Stomach (tissue), 8 donors: ENCODE measurements at regions not wholly inside any gene's neighbourhood (a gene's known extent, or its start where the extent isn't known, plus 50 kb on each side); places are given as distances from the start of the nearest gene placed in this dataset.

Experiments used
- DNase-seq, 2 donors: peaks; one replicate each; pipeline versions ENCODE4 v3.0.0 to v3.0.0-alpha.2; 2013 to 2019
- H3K27ac ChIP-seq, 5 donors: fragments of 200-600 bp in 4 of 5; sonication (generic) in 4 of 5; one replicate each; pipeline ENCODE4 v1.5.1; 2013 to 2019; ENCODE audit warnings: mild to moderate bottlenecking in 1 of 5, moderate library complexity in 1 of 5
- H3K27me3 ChIP-seq, 3 donors: fragments of 200-600 bp; sonication (generic); one replicate each; pipeline ENCODE4 v1.5.1; 2017 to 2019; ENCODE audit warnings: mixed run types in 1 of 3
- H3K36me3 ChIP-seq, 4 donors: fragments of 200-600 bp; sonication (generic); 1 replicate in 3 of 4; 2 replicates in 1 of 4; pipeline ENCODE4 v1.5.1; 2016 to 2019
- H3K4me1 ChIP-seq, 4 donors: fragments of 200-600 bp; sonication (generic); one replicate each; pipeline ENCODE4 v1.5.1; 2016 to 2019
- H3K4me3 ChIP-seq, 4 donors: fragments of 200-600 bp; sonication (generic) in 3 of 4; one replicate each; pipeline ENCODE4 v1.5.1; 2016 to 2019; ENCODE audit warnings: mild to moderate bottlenecking in 1 of 4
- H3K9me3 ChIP-seq, 4 donors: fragments of 200-600 bp; sonication (generic); one replicate each; pipeline ENCODE4 v1.5.1; 2016 to 2019
- EP300 ChIP-seq: sonication (generic); formaldehyde crosslinking; IDR thresholded peaks from one replicate; pipeline ENCODE4 v1.6.1; 2017; ENCODE audit warnings: antibody characterized with exemption
- POLR2A ChIP-seq, 4 donors: fragments of 450-650 bp; IDR thresholded peaks; one replicate each; pipeline ENCODE4 v1.6.1; 2016; ENCODE audit warnings: antibody characterized with exemption in 4 of 4, control low read depth in 2 of 4, mild to moderate bottlenecking in 1 of 4, moderate library complexity in 1 of 4
- POLR2AphosphoS5 ChIP-seq, 3 donors: sonication (generic); formaldehyde crosslinking; IDR thresholded peaks; one replicate each; pipeline ENCODE4 v1.6.1; 2016; ENCODE audit warnings: antibody characterized with exemption in 3 of 3
- WGBS, 5 donors: extraction: QIAGEN DNeasy Blood & Tissue Kit in 3 of 5; methylation state at CpG; one replicate each; pipeline versions ENCODE4 v1.1.5 to v1.1.7; 2013 to 2018; 5-methylcytosine and 5-hydroxymethylcytosine counted together
- intact Hi-C: fragments of 100-400 bp; cut with DNase I; formaldehyde crosslinking; loops from one replicate; pipeline ENCODE4 v1.15.1; 2023; ENCODE audit warnings: low total_unique reads
- TF ChIP-seq, protein P1 (sequence below), 7 experiments: fragments of 450-650 bp in 4 of 7; fragments of 200-600 bp in 3 of 7; sonication (generic) in 3 of 7; IDR thresholded peaks; one replicate each; pipeline ENCODE4 v1.5.1; 2016 to 2019; ENCODE audit warnings: antibody characterized with exemption in 7 of 7, control low read depth in 2 of 7, mild to moderate bottlenecking in 1 of 7
- donor health status: healthy with polysubstance abuse.
- donor health status: Bipolar disorder and iron deficiency.
- donor health status: healthy.

DNA sequence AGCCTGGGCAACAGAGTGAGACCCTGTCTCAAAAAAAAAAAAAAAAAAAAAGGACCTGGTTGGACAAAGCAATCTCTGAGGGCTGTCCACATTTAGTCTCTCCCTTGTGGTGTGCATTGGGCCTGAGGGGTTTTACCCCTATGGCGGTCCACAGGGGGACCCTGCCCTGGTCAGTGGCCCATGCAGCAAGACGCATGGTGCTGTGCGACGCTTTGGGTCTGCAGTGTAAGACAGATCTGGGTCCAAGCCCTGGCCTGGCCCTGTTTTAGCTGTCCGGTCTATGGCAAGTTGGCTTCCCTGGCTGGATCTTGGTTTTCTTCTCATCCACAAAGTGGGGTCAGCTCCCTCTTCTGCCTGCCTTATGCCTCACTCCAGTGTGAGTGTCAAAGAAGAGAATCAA, 123.2 kb upstream of the NLRP1 start:
- no peaks in the 10 kb centered on the region for H3K4me1 ChIP-seq
- peaks cover 0 to 18% (median 7%) of the 10 kb centered on the region in 4 donors for H3K9me3 ChIP-seq
- H3K36me3 ChIP-seq, result no peaks in the 10 kb centered on the region
- TF ChIP-seq, protein P1, sequence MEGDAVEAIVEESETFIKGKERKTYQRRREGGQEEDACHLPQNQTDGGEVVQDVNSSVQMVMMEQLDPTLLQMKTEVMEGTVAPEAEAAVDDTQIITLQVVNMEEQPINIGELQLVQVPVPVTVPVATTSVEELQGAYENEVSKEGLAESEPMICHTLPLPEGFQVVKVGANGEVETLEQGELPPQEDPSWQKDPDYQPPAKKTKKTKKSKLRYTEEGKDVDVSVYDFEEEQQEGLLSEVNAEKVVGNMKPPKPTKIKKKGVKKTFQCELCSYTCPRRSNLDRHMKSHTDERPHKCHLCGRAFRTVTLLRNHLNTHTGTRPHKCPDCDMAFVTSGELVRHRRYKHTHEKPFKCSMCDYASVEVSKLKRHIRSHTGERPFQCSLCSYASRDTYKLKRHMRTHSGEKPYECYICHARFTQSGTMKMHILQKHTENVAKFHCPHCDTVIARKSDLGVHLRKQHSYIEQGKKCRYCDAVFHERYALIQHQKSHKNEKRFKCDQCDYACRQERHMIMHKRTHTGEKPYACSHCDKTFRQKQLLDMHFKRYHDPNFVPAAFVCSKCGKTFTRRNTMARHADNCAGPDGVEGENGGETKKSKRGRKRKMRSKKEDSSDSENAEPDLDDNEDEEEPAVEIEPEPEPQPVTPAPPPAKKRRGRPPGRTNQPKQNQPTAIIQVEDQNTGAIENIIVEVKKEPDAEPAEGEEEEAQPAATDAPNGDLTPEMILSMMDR (IDR thresholded peaks at IDR 0.05), result no peak
- TF ChIP-seq EP300, result no peak
- no peak for TF ChIP-seq POLR2A (IDR thresholded peaks at IDR 0.05)
- TF ChIP-seq POLR2AphosphoS5 (IDR thresholded peaks at IDR 0.05), result no peak
- 87 to 96% (median 88%) methylated on average over 2 to 5 of the region's 5 CpGs for WGBS, 5 donors
- no peak overlapping the region for H3K4me3 ChIP-seq
- no peak overlapping the region for H3K27ac ChIP-seq
- intact Hi-C loops, result no loop called here
- DNase-seq, result no peak
- peaks cover 0 to 48% (median 9%) of the 10 kb centered on the region in 3 donors for H3K27me3 ChIP-seq

DNA sequence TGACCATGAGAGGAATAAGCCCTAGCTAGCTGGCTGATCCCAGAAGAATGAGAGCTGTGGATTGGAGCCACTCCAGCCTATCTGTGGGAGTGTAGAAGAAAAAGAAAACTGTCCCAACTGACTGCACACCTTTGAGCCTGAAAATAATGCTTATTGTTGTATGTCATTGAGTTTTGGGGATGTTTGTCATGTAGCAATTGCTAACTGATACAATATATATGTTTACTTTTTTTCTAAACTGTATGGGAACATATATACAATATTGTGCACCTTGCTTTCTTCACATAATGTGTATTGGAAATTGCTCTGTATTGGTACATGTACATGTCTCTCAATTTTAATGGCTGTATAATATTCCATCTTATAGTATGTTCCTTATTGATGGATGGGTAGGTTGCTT, 124.0 kb upstream of the NLRP1 start:
- Histone ChIP-seq H3K27ac (no peak overlapping the region), H3K4me3 (no peak overlapping the region), H3K4me1 (no peaks in the 10 kb centered on the region), H3K36me3 (no peaks in the 10 kb centered on the region), H3K9me3 (peaks cover 0 to 9% (median 0%) of the 10 kb centered on the region in 4 donors), H3K27me3 (peaks cover 0 to 56% (median 9%) of the 10 kb centered on the region in 3 donors)
- no peak for DNase-seq
- intact Hi-C loops, result no loop called here
- no peak for TF ChIP-seq POLR2AphosphoS5 (IDR thresholded peaks at IDR 0.05)
- TF ChIP-seq, protein P1 (IDR thresholded peaks at IDR 0.05), result no peak
- TF ChIP-seq POLR2A (IDR thresholded peaks at IDR 0.05), result no peak
- no peak for TF ChIP-seq EP300

DNA sequence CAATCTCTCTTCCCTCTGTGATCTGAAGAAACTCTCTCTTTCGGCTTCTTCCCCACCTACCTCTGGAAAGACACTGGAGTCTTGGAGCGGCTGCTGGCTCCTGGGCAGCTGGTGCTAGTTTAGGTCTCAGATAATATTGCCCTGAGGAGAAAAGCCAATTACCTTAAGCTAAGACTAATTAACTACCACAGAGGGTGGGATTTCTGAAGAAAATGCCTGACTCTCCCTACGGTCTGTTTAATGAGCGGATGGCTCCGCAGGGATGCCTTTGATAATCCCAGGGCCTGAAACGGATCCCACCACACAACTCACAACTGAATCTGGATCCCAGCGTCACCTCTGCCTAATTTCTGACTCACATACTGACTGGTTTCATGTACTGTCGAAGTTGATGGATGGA, 127.0 kb upstream of the NLRP1 start:
- peaks cover 0 to 8% (median 0%) of the 10 kb centered on the region in 4 donors for H3K9me3 ChIP-seq
- no peaks in the 10 kb centered on the region for H3K36me3 ChIP-seq
- 44 to 57% (median 47%) methylated on average over 8 of the region's 8 CpGs for WGBS, 5 donors
- TF ChIP-seq POLR2AphosphoS5 (IDR thresholded peaks at IDR 0.05) (no peak), POLR2A (IDR thresholded peaks at IDR 0.05) (no peak), EP300 (no peak)
- TF ChIP-seq, protein P1 (IDR thresholded peaks at IDR 0.05), result no peak
- no peak overlapping the region for H3K4me3 ChIP-seq
- DNase-seq, result no peak
- no peak overlapping the region for H3K27ac ChIP-seq
- no peaks in the 10 kb centered on the region for H3K4me1 ChIP-seq
- H3K27me3 ChIP-seq, result peaks cover 0 to 49% (median 3%) of the 10 kb centered on the region in 3 donors
- intact Hi-C loops, result no loop called here

DNA sequence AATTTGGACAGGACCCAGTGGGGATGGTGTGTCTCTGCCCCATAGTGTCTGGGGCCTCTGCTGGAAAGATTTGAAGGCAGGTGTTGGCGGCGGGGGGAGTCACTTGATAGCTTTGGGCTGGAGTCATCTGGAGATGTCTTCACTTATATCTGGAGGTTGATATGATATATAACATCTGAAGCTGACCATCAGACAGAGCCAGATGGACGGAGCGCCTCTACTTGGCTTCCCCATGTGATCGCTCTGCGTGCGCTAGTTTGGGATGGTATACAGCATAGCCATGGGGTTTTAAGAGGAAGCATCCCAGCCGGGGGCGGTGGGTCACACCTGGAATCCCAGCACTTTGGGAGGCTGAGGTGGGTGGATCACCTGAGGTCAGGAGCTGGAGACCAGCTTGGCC, 130.7 kb upstream of the NLRP1 start:
- Histone ChIP-seq H3K4me3 (no peak overlapping the region), H3K27me3 (peaks cover 0 to 85% (median 3%) of the 10 kb centered on the region in 3 donors), H3K27ac (no peak overlapping the region), H3K4me1 (no peaks in the 10 kb centered on the region), H3K9me3 (no peaks in the 10 kb centered on the region), H3K36me3 (no peaks in the 10 kb centered on the region)
- intact Hi-C loops, result no loop called here
- DNase-seq, result no peak
- 89 to 96% (median 96%) methylated on average over 9 of the region's 9 CpGs for WGBS, 5 donors
- TF ChIP-seq EP300 (no peak), POLR2AphosphoS5 (IDR thresholded peaks at IDR 0.05) (no peak), POLR2A (IDR thresholded peaks at IDR 0.05) (no peak)
- TF ChIP-seq, protein P1 (IDR thresholded peaks at IDR 0.05), result no peak
